Thyroid gland (tissue), 4 donors: ENCODE measurements at regions not wholly inside any gene's neighbourhood (a gene's known extent, or its start where the extent isn't known, plus 50 kb on each side); places are given as distances from the start of the nearest gene placed in this dataset.

Source experiments
- POLR2A ChIP-seq, 2 donors: fragments of 450-650 bp; IDR thresholded peaks; one replicate each; pipeline ENCODE4 v1.6.1; 2017; ENCODE audit warnings: antibody characterized with exemption in 2 of 2, mild to moderate bottlenecking in 2 of 2, moderate library complexity in 1 of 2
- TF ChIP-seq, protein P1 (sequence below), 6 experiments: fragments of 200-600 bp in 3 of 6; fragments of 450-650 bp in 3 of 6; sonication (generic) in 3 of 6; IDR thresholded peaks; one replicate each; pipeline ENCODE4 v1.5.1; 2016 to 2019; ENCODE audit warnings: antibody characterized with exemption in 6 of 6, mild to moderate bottlenecking in 2 of 6, inconsistent platforms in 1 of 6, moderate library complexity in 1 of 6

DNA sequence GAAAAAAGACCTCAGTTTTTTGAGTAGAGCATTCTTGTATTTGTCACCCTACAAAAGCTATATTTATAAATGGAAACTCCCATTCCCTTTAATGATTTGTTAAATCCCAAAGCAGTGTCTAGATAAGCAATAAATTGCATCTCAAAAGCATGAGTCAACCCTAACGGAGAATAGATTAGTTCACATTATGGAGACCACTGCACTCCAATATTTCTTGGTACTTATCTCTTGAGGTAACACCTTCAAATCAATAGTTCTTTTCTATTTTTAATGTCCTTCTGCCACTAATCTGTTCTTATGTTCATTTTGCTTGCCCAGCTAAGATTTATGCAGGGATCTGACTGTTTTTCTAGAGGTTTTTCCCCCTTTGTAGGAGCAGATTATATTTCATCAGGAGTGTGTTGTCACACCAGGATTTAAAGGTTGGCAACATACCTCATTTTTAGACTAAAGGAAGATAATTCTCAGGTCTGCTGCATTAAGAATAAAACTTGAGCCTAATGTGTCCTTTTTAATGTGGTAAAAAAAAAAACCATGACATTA lies 91.4 kb upstream of the ADGRG2 start:
- TF ChIP-seq, protein P1, sequence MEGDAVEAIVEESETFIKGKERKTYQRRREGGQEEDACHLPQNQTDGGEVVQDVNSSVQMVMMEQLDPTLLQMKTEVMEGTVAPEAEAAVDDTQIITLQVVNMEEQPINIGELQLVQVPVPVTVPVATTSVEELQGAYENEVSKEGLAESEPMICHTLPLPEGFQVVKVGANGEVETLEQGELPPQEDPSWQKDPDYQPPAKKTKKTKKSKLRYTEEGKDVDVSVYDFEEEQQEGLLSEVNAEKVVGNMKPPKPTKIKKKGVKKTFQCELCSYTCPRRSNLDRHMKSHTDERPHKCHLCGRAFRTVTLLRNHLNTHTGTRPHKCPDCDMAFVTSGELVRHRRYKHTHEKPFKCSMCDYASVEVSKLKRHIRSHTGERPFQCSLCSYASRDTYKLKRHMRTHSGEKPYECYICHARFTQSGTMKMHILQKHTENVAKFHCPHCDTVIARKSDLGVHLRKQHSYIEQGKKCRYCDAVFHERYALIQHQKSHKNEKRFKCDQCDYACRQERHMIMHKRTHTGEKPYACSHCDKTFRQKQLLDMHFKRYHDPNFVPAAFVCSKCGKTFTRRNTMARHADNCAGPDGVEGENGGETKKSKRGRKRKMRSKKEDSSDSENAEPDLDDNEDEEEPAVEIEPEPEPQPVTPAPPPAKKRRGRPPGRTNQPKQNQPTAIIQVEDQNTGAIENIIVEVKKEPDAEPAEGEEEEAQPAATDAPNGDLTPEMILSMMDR (IDR thresholded peaks at IDR 0.05): no peak
- no peak for TF ChIP-seq POLR2A (IDR thresholded peaks at IDR 0.05)
